ENCODE measurements at regions not wholly inside any gene's neighbourhood (a gene's known extent, or its start where the extent isn't known, plus 50 kb on each side); places are given as distances from the start of the nearest gene placed in this dataset.

GRCh38 chr2:60092781-60093180 lies 460.7 kb downstream of the BCL11A start:
- intact Hi-C loops (cut with micrococcal nuclease; ENCODE audit: unreplicated experiment) = no loop called here
- Histone ChIP-seq H3K4me2 (no peak overlapping the region), H3K36me3 (ENCODE audit: low read depth) (no peaks in the 10 kb centered on the region), H3F3A (ENCODE audit: insufficient read depth, low read depth) (no peaks in the 10 kb centered on the region), H4K20me1 (ENCODE audit: insufficient read depth) (no peaks in the 10 kb centered on the region), H3K9me3 (ENCODE audit: insufficient read depth, low read depth) (no peaks in the 10 kb centered on the region), H3K4me3 (no peak overlapping the region), H3K4me1 (replicated peaks; ENCODE audit: insufficient read depth) (no peaks in the 10 kb centered on the region), H3K27me3 (ENCODE audit: insufficient read depth, low read depth) (no peaks in the 10 kb centered on the region), H3K79me2 (ENCODE audit: low read depth) (no peaks in the 10 kb centered on the region), H3K9me2 (ENCODE audit: insufficient read depth) (no peaks in the 10 kb centered on the region), H2AFZ (no peak overlapping the region), H3K27ac (no peak overlapping the region)
- no TSS peak for BruUV-seq (replicated peaks)
- CTCF ChIA-PET = no interaction called here
- no peak for DNase-seq
- POLR2A ChIA-PET (ENCODE audit: unreplicated experiment) = no interaction called here
- TF ChIP-seq EZH2 (IDR thresholded peaks at IDR 0.05; ENCODE audit: low read depth) = no peak
- TF ChIP-seq, protein P1, sequence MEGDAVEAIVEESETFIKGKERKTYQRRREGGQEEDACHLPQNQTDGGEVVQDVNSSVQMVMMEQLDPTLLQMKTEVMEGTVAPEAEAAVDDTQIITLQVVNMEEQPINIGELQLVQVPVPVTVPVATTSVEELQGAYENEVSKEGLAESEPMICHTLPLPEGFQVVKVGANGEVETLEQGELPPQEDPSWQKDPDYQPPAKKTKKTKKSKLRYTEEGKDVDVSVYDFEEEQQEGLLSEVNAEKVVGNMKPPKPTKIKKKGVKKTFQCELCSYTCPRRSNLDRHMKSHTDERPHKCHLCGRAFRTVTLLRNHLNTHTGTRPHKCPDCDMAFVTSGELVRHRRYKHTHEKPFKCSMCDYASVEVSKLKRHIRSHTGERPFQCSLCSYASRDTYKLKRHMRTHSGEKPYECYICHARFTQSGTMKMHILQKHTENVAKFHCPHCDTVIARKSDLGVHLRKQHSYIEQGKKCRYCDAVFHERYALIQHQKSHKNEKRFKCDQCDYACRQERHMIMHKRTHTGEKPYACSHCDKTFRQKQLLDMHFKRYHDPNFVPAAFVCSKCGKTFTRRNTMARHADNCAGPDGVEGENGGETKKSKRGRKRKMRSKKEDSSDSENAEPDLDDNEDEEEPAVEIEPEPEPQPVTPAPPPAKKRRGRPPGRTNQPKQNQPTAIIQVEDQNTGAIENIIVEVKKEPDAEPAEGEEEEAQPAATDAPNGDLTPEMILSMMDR (conservative IDR thresholded peaks at IDR 0.05) = no peak

- Histone ChIP-seq H3K36me3 (ENCODE audit: low read depth) (no peaks in the 10 kb centered on the region), H3K79me2 (ENCODE audit: low read depth) (no peaks in the 10 kb centered on the region), H2AFZ (no peak overlapping the region), H3K9me2 (ENCODE audit: insufficient read depth) (no peaks in the 10 kb centered on the region), H3K9me3 (ENCODE audit: insufficient read depth, low read depth) (no peaks in the 10 kb centered on the region), H3K27ac (no peak overlapping the region), H3F3A (ENCODE audit: insufficient read depth, low read depth) (no peaks in the 10 kb centered on the region), H3K27me3 (ENCODE audit: insufficient read depth, low read depth) (no peaks in the 10 kb centered on the region), H3K4me1 (replicated peaks; ENCODE audit: insufficient read depth) (no peaks in the 10 kb centered on the region), H4K20me1 (ENCODE audit: insufficient read depth) (no peaks in the 10 kb centered on the region), H3K4me3 (no peak overlapping the region), H3K4me2 (no peak overlapping the region)
- CTCF ChIA-PET = no interaction called here
- no peak for DNase-seq
- no peak for TF ChIP-seq EZH2 (IDR thresholded peaks at IDR 0.05; ENCODE audit: low read depth)
- TF ChIP-seq, protein P1 (conservative IDR thresholded peaks at IDR 0.05) = no peak
- intact Hi-C loops (cut with micrococcal nuclease; ENCODE audit: unreplicated experiment) = no loop called here
- no TSS peak for BruUV-seq (replicated peaks)
- POLR2A ChIA-PET (ENCODE audit: unreplicated experiment) = no interaction called here
These were observed 461.6 kb downstream of the BCL11A start for GRCh38 chr2:60091894-60092293.

DNA sequence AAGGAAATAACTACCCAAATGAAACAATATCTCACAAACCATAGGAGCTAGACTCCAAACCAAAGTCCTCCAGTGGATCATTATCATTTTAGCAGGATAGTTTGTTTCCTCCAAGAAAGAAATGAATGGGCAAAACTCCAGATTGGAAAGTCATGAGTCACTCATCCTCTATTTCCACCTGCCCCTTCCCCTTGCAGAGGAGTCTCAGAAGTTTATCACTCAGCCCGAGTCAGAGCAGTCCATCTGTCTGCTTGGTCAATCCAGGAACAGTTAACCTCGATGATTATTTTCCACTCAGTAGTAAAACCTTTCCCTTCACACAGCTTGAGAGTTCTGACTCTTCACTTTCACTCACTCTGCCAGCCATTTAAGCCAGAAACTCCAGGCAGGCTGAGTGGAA lies 462.2 kb downstream of the BCL11A start:
- no peaks in the 10 kb centered on the region for H3K27me3 ChIP-seq (ENCODE audit: insufficient read depth, low read depth)
- ChIA-PET POLR2A (ENCODE audit: unreplicated experiment) (no interaction called here), CTCF (no interaction called here)
- no peak overlapping the region for H3K27ac ChIP-seq
- no peaks in the 10 kb centered on the region for H3K4me1 ChIP-seq (replicated peaks; ENCODE audit: insufficient read depth)
- H3K9me3 ChIP-seq (ENCODE audit: insufficient read depth, low read depth) = no peaks in the 10 kb centered on the region
- intact Hi-C loops (cut with micrococcal nuclease; ENCODE audit: unreplicated experiment) = no loop called here
- H2AFZ ChIP-seq = no peak overlapping the region
- BruUV-seq (replicated peaks) = no TSS peak
- H3K9me2 ChIP-seq (ENCODE audit: insufficient read depth) = no peaks in the 10 kb centered on the region
- H3K4me3 ChIP-seq = no peak overlapping the region
- H3K36me3 ChIP-seq (ENCODE audit: low read depth) = no peaks in the 10 kb centered on the region
- H4K20me1 ChIP-seq (ENCODE audit: insufficient read depth) = no peaks in the 10 kb centered on the region
- no peak overlapping the region for H3K4me2 ChIP-seq
- DNase-seq = no peak
- no peaks in the 10 kb centered on the region for H3K79me2 ChIP-seq (ENCODE audit: low read depth)
- no peaks in the 10 kb centered on the region for H3F3A ChIP-seq (ENCODE audit: insufficient read depth, low read depth)
- TF ChIP-seq, protein P1 (conservative IDR thresholded peaks at IDR 0.05) = no peak
- TF ChIP-seq EZH2 (IDR thresholded peaks at IDR 0.05; ENCODE audit: low read depth) = no peak

All from PC-9 (cell line).